CD14-positive monocyte (primary cell): ENCODE measurements at regions not wholly inside any gene's neighbourhood (a gene's known extent, or its start where the extent isn't known, plus 50 kb on each side); places are given as distances from the start of the nearest gene placed in this dataset.
A peak's percentile ranks its signal among the peaks of the same experiment; 100 is the strongest.

Source experiments
- DNase-seq, 3 donors: peaks; one replicate each; pipeline ENCODE4 v3.0.0-alpha.2; 2011 to 2022
- H2AFZ ChIP-seq: 2 replicates; pipeline ENCODE4 v1.6.0; 2012; ENCODE audit warnings: mild to moderate bottlenecking, low read depth, low read length, inconsistent platforms; ENCODE audit not compliant: insufficient read depth, poor library complexity, severe bottlenecking
- H3K27ac ChIP-seq, 2 donors: 1 replicate in 1 of 2; 2 replicates in 1 of 2; pipeline ENCODE4 v1.5.1; 2012 to 2013; ENCODE audit warnings: low read length in 2 of 2, control low read depth in 1 of 2, inconsistent platforms in 1 of 2, low read depth in 1 of 2, mild to moderate bottlenecking in 1 of 2
- H3K27me3 ChIP-seq, 2 donors: one replicate each; pipeline versions ENCODE4 v1.6.0 to v1.6.1; 2011 to 2013; ENCODE audit warnings: low read length in 2 of 2; ENCODE audit not compliant: control insufficient read depth in 2 of 2, insufficient read depth in 2 of 2
- H3K36me3 ChIP-seq, 2 donors: replicated peaks in 1 of 2; 1 replicate in 1 of 2; 2 replicates in 1 of 2; pipeline versions ENCODE4 v1.5.1 to v1.6.1; 2012 to 2013; ENCODE audit warnings: low read length in 2 of 2, control low read depth in 1 of 2, inconsistent platforms in 1 of 2, mild to moderate bottlenecking in 1 of 2; ENCODE audit not compliant: insufficient read depth in 2 of 2, control insufficient read depth in 1 of 2
- H3K4me1 ChIP-seq, 2 donors: 1 replicate in 1 of 2; 2 replicates in 1 of 2; pipeline versions ENCODE4 v1.5.1 to v1.6.1; 2012 to 2013; ENCODE audit warnings: low read length in 2 of 2, control low read depth in 1 of 2, inconsistent platforms in 1 of 2, mild to moderate bottlenecking in 1 of 2, moderate library complexity in 1 of 2; ENCODE audit not compliant: insufficient read depth in 2 of 2, control insufficient read depth in 1 of 2
- H3K4me2 ChIP-seq: replicated peaks from 2 replicates; pipeline ENCODE3; 2012; ENCODE audit warnings: low read length, moderate library complexity, mild to moderate bottlenecking; ENCODE audit not compliant: poor library complexity, severe bottlenecking; ENCODE audit errors: extremely low read depth
- H3K4me3 ChIP-seq, 3 experiments: fragments of 200-600 bp in 1 of 3; sonication (generic) in 1 of 3; replicated peaks in 1 of 3; 1 replicate in 2 of 3; 2 replicates in 1 of 3; pipeline ENCODE4 v1.5.1; 2011 to 2013; ENCODE audit warnings: low read length in 3 of 3, mild to moderate bottlenecking in 3 of 3, control low read depth in 2 of 3, low read depth in 2 of 3, inconsistent platforms in 1 of 3, moderate library complexity in 1 of 3
- H3K79me2 ChIP-seq: 2 replicates; pipeline ENCODE4 v1.6.0; 2012; ENCODE audit warnings: mild to moderate bottlenecking, control low read depth, inconsistent platforms, low read length, moderate library complexity; ENCODE audit not compliant: insufficient read depth
- H3K9ac ChIP-seq: 2 replicates; pipeline ENCODE4 v1.6.0; 2017; ENCODE audit warnings: low read length, mild to moderate bottlenecking; ENCODE audit not compliant: insufficient read depth, poor library complexity, severe bottlenecking
- H3K9me3 ChIP-seq, 2 donors: replicated peaks in 1 of 2; 1 replicate in 1 of 2; 2 replicates in 1 of 2; pipeline versions ENCODE4 v1.5.1 to v1.6.1; 2012 to 2013; ENCODE audit warnings: low read length in 2 of 2, control low read depth in 1 of 2; ENCODE audit not compliant: control insufficient read depth in 1 of 2, insufficient read depth in 1 of 2
- H4K20me1 ChIP-seq: 2 replicates; pipeline ENCODE4 v1.6.0; 2012; ENCODE audit warnings: mild to moderate bottlenecking, low read length, control low read depth, moderate library complexity; ENCODE audit not compliant: insufficient read depth
- H3K27ac Mint-ChIP-seq, 7 donors: one replicate each; pipeline ENCODE4 v1.8.0; 2020; ENCODE audit warnings: mild to moderate bottlenecking in 7 of 7, mixed read lengths in 7 of 7, moderate library complexity in 6 of 7, inconsistent platforms in 2 of 7
- H3K27me3 Mint-ChIP-seq, 3 donors: one replicate each; pipeline ENCODE4 v1.8.0; 2021 to 2022; ENCODE audit warnings: low read depth in 3 of 3, mild to moderate bottlenecking in 3 of 3, mixed read lengths in 3 of 3, moderate library complexity in 3 of 3, inconsistent platforms in 1 of 3
- H3K36me3 Mint-ChIP-seq, 2 donors: one replicate each; pipeline ENCODE4 v1.8.0; 2020; ENCODE audit warnings: mixed read lengths in 2 of 2, inconsistent platforms in 1 of 2, mild to moderate bottlenecking in 1 of 2
- H3K4me1 Mint-ChIP-seq: one replicate; pipeline ENCODE4 v1.8.0; 2020; ENCODE audit warnings: mild to moderate bottlenecking, mixed read lengths
- H3K4me3 Mint-ChIP-seq, 2 donors: one replicate each; pipeline ENCODE4 v1.8.0; 2020; ENCODE audit warnings: mild to moderate bottlenecking in 2 of 2, mixed read lengths in 2 of 2, moderate library complexity in 1 of 2
- H3K9me3 Mint-ChIP-seq, 7 donors: one replicate each; pipeline ENCODE4 v1.8.0; 2020 to 2022; ENCODE audit warnings: mixed read lengths in 7 of 7, mild to moderate bottlenecking in 6 of 7, moderate library complexity in 6 of 7, inconsistent platforms in 2 of 7
- WGBS: methylation state at CpG from one replicate; pipeline ENCODE4 v1.1.5; 2013; ENCODE audit warnings: missing lambda C conversion rate; ENCODE audit not compliant: insufficient coverage; 5-methylcytosine and 5-hydroxymethylcytosine counted together
- intact Hi-C, 2 donors: fragments of 100-400 bp; cut with micrococcal nuclease; formaldehyde crosslinking; loops; one replicate each; pipeline versions ENCODE4 v1.15.0 to v1.15.1; 2023
- TF ChIP-seq, protein P1 (sequence below): fragments of 200-600 bp; IDR thresholded peaks from one replicate; pipeline ENCODE4 v1.8.0; 2022; ENCODE audit warnings: antibody characterized with exemption, mild to moderate bottlenecking

- H3K27ac ChIP-seq = no peak overlapping the region
- no peaks in the 10 kb centered on the region for H3K27me3 ChIP-seq
- H3K9ac ChIP-seq = no peak overlapping the region
- H3K4me1 Mint-ChIP-seq = peaks cover 35% of the 10 kb centered on the region
- peak overlapping the region in 1 of 7 donors; percentile 22 for H3K27ac Mint-ChIP-seq
- H3K4me1 ChIP-seq = peaks cover 32 to 34% of the 10 kb centered on the region in 2 donors
- H3K36me3 ChIP-seq = no peaks in the 10 kb centered on the region
- no peak overlapping the region for H3K4me3 Mint-ChIP-seq
- H3K4me2 ChIP-seq = no peak overlapping the region
- no peaks in the 10 kb centered on the region for H3K79me2 ChIP-seq
- no peak overlapping the region for H2AFZ ChIP-seq
- H3K9me3 Mint-ChIP-seq = peaks cover 0 to 13% (median 3%) of the 10 kb centered on the region in 7 donors
- H3K36me3 Mint-ChIP-seq = no peaks in the 10 kb centered on the region
- H3K27me3 Mint-ChIP-seq = peaks cover 0 to 2% (median 0%) of the 10 kb centered on the region in 3 donors
- no peak for DNase-seq
- WGBS = 88% methylated on average over 6 of the region's 8 CpGs
- TF ChIP-seq, protein P1, sequence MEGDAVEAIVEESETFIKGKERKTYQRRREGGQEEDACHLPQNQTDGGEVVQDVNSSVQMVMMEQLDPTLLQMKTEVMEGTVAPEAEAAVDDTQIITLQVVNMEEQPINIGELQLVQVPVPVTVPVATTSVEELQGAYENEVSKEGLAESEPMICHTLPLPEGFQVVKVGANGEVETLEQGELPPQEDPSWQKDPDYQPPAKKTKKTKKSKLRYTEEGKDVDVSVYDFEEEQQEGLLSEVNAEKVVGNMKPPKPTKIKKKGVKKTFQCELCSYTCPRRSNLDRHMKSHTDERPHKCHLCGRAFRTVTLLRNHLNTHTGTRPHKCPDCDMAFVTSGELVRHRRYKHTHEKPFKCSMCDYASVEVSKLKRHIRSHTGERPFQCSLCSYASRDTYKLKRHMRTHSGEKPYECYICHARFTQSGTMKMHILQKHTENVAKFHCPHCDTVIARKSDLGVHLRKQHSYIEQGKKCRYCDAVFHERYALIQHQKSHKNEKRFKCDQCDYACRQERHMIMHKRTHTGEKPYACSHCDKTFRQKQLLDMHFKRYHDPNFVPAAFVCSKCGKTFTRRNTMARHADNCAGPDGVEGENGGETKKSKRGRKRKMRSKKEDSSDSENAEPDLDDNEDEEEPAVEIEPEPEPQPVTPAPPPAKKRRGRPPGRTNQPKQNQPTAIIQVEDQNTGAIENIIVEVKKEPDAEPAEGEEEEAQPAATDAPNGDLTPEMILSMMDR = no peak
- peaks cover 0 to 3% of the 10 kb centered on the region in 2 donors for H3K9me3 ChIP-seq
- H3K4me3 ChIP-seq = no peak overlapping the region
- intact Hi-C loops = no loop called here
- H4K20me1 ChIP-seq = no peaks in the 10 kb centered on the region
Observed at GRCh38 chr5:135248801-135249231, 150.2 kb downstream of the MACROH2A1 start.

DNA sequence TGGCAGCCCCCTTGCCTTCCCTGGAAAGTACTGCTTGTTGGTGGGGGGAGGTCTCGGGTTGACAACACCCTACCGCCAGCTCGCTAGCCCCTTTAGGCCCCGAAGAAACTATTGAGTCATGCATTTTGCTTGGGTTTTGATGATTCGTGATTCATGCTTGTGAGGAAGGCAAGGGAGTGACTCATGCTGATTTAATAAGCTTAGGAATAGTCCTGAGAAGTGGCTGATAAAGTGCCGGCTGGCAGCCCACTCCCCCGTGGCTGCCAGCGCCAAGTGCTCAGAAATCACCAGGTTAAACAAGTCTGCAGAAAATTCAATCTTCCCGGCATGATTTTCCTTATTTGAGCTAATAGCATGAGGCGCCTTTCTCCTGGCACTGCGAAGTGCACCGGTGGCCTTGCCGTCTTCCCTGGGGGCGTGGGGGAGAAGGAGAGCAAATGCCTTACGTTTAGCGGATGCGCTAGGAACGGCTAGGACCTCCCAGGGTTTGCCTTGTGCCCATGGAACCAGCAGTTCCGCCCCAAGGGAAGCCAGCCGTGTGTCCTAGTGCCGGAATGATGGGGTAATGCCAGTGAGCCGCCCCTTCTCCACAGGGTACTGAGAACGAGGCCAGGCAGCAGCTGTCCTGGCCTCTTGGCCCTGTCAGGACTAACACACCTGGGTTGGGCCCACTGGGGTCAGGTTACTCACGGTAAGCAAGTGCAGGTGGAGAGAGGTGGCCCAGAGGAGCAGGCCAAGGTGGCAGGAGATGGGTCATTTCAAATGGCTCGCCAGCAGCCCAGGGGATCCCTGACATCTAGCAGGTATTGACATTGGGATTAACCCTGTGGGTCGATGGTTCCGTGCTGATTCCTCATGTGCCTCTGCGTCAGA, 151.9 kb downstream of the MACROH2A1 start:
- Histone ChIP-seq H2AFZ (no peak overlapping the region), H3K36me3 (no peaks in the 10 kb centered on the region), H3K27ac (peak overlapping the region; percentile 53 to 76), H3K79me2 (no peaks in the 10 kb centered on the region), H3K27me3 (no peaks in the 10 kb centered on the region), H3K9me3 (peaks cover 0 to 3% of the 10 kb centered on the region in 2 donors), H3K4me3 (peak overlapping the region in 1 of 3 experiments; percentile 61), H4K20me1 (no peaks in the 10 kb centered on the region), H3K4me1 (peaks cover 32 to 34% of the 10 kb centered on the region in 2 donors), H3K4me2 (peak overlapping the region; percentile 71), H3K9ac (peak overlapping the region; percentile 12)
- intact Hi-C loops = no loop called here
- H3K27me3 Mint-ChIP-seq = peaks cover 0 to 2% (median 0%) of the 10 kb centered on the region in 3 donors
- H3K4me3 Mint-ChIP-seq = peak overlapping the region in 1 of 2 donors; percentile 86
- TF ChIP-seq, protein P1 = no peak
- H3K36me3 Mint-ChIP-seq = no peaks in the 10 kb centered on the region
- peaks cover 35% of the 10 kb centered on the region for H3K4me1 Mint-ChIP-seq
- DNase-seq = peak; percentile 56 to 86 (median 80)
- WGBS = 83% methylated on average over 22 of the region's 28 CpGs
- H3K9me3 Mint-ChIP-seq = peaks cover 0 to 6% (median under 1%) of the 10 kb centered on the region in 7 donors
- peak overlapping the region; percentile 79 to 96 (median 92) for H3K27ac Mint-ChIP-seq
